IMR-90 (cell line): ENCODE measurements at regions not wholly inside any gene's neighbourhood (a gene's known extent, or its start where the extent isn't known, plus 50 kb on each side); places are given as distances from the start of the nearest gene placed in this dataset.

ENCODE experiments used
- ATAC-seq: fragments of 200-7000 bp; cut with Tn5 transposase; 2 replicates; pipeline ENCODE4 v1.9.1; 2020; ENCODE audit warnings: low read depth, mild to moderate bottlenecking, moderate library complexity
- BruUV-seq: library from RNA; stranded (reverse); fragments of 400-500 nt; replicated peaks from 2 replicates; lab custom pipeline; 2021; lab: Mats Ljungman, UMichigan
- CTCF ChIA-PET: fragments of 300-600 bp; formaldehyde crosslinking; extraction: SDS; loops from one replicate; lab custom pipeline; 2021; ENCODE audit warnings: antibody characterized with exemption; lab: Yijun Ruan, JAX
- POLR2A ChIA-PET: fragments of 300-600 bp; sonication (Branson Sonifier 250); formaldehyde crosslinking; loops from one replicate; lab custom pipeline; 2022; ENCODE audit warnings: antibody characterized with exemption; ENCODE audit not compliant: unreplicated experiment; lab: Charles Lee
- DNase-seq: peaks from one replicate; pipeline ENCODE4 v3.0.0; 2013
- H2AFZ ChIP-seq: replicated peaks from 2 replicates; pipeline ENCODE3; 2013; ENCODE audit warnings: low read length, mild to moderate bottlenecking; ENCODE audit not compliant: poor library complexity
- H2AK5ac ChIP-seq: 2 replicates; pipeline ENCODE4 v1.6.1; 2013; ENCODE audit warnings: low read depth, low read length, inconsistent platforms
- H2AK9ac ChIP-seq: replicated peaks from 2 replicates; pipeline ENCODE3; 2013; ENCODE audit warnings: mild to moderate bottlenecking, low read depth, low read length, moderate library complexity; ENCODE audit not compliant: poor library complexity
- H2BK120ac ChIP-seq: 2 replicates; pipeline ENCODE4 v1.6.1; 2013; ENCODE audit warnings: low read depth, low read length, inconsistent platforms
- H2BK15ac ChIP-seq: 3 replicates; pipeline ENCODE4 v1.6.1; 2013; ENCODE audit warnings: low read depth, low read length, inconsistent platforms
- H2BK20ac ChIP-seq: 2 replicates; pipeline ENCODE4 v1.6.1; 2013; ENCODE audit warnings: low read depth, mild to moderate bottlenecking, inconsistent platforms, low read length, moderate library complexity
- H2BK5ac ChIP-seq: 2 replicates; pipeline ENCODE4 v1.6.1; 2013; ENCODE audit warnings: mild to moderate bottlenecking, low read depth, low read length, inconsistent platforms; ENCODE audit not compliant: poor library complexity, severe bottlenecking
- H3K14ac ChIP-seq: replicated peaks from 2 replicates; pipeline ENCODE4 v1.6.1; 2013; ENCODE audit warnings: low read depth, low read length, inconsistent platforms
- H3K18ac ChIP-seq: 2 replicates; pipeline ENCODE4 v1.6.1; 2013; ENCODE audit warnings: low read depth, low read length, control low read depth
- H3K23ac ChIP-seq: 2 replicates; pipeline ENCODE4 v1.6.1; 2013; ENCODE audit warnings: low read depth, low read length, inconsistent platforms
- H3K27ac ChIP-seq: 2 replicates; pipeline ENCODE4 v1.5.1; 2013; ENCODE audit warnings: mild to moderate bottlenecking, control low read depth, low read length; ENCODE audit not compliant: insufficient read depth
- H3K27me3 ChIP-seq: 2 replicates; pipeline ENCODE4 v1.6.1; 2013; ENCODE audit warnings: low read length; ENCODE audit not compliant: control insufficient read depth, insufficient read depth
- H3K36me3 ChIP-seq: 2 replicates; pipeline ENCODE4 v1.6.1; 2013; ENCODE audit warnings: low read length, mixed read lengths; ENCODE audit not compliant: control insufficient read depth, insufficient read depth
- H3K4ac ChIP-seq: 2 replicates; pipeline ENCODE4 v1.6.1; 2013; ENCODE audit warnings: low read depth, low read length, inconsistent platforms
- H3K4me1 ChIP-seq: 2 replicates; pipeline ENCODE4 v1.6.1; 2013; ENCODE audit warnings: low read length, mixed read lengths; ENCODE audit not compliant: control insufficient read depth, insufficient read depth
- H3K4me2 ChIP-seq: 2 replicates; pipeline ENCODE4 v1.6.1; 2013; ENCODE audit warnings: low read depth, mild to moderate bottlenecking, control low read depth, low read length, moderate library complexity
- H3K4me3 ChIP-seq: 2 replicates; pipeline ENCODE4 v1.5.1; 2013; ENCODE audit warnings: low read depth, mild to moderate bottlenecking, control low read depth, low read length, moderate library complexity; ENCODE audit not compliant: insufficient read depth
- H3K56ac ChIP-seq: 2 replicates; pipeline ENCODE4 v1.6.1; 2013; ENCODE audit warnings: low read length, inconsistent platforms; ENCODE audit not compliant: insufficient read depth; ENCODE audit errors: extremely low read depth
- H3K79me1 ChIP-seq, 2 experiments: 2 replicates each; pipeline ENCODE4 v1.6.1; 2013; ENCODE audit warnings: low read length in 2 of 2, inconsistent platforms in 1 of 2, low read depth in 1 of 2
- H3K9ac ChIP-seq: 2 replicates; pipeline ENCODE4 v1.6.1; 2013; ENCODE audit warnings: low read depth, low read length, control low read depth
- H3K9me1 ChIP-seq: 2 replicates; pipeline ENCODE4 v1.6.1; 2013; ENCODE audit warnings: low read length, inconsistent platforms; ENCODE audit not compliant: insufficient read depth
- H3K9me3 ChIP-seq: 2 replicates; pipeline ENCODE4 v1.6.1; 2013; ENCODE audit warnings: low read length; ENCODE audit not compliant: control insufficient read depth, insufficient read depth
- H4K20me1 ChIP-seq: 2 replicates; pipeline ENCODE4 v1.6.1; 2013; ENCODE audit warnings: low read length, inconsistent platforms; ENCODE audit not compliant: insufficient read depth
- H4K5ac ChIP-seq: 2 replicates; pipeline ENCODE4 v1.6.1; 2013; ENCODE audit warnings: mild to moderate bottlenecking, low read depth, low read length, control low read depth
- H4K8ac ChIP-seq, 2 experiments: 2 replicates each; pipeline ENCODE4 v1.6.1; 2013; ENCODE audit warnings: low read depth in 2 of 2, low read length in 2 of 2, control low read depth in 1 of 2, inconsistent platforms in 1 of 2
- H4K91ac ChIP-seq: 2 replicates; pipeline ENCODE4 v1.6.1; 2013; ENCODE audit warnings: low read depth, low read length, inconsistent platforms; ENCODE audit not compliant: insufficient read depth
- CHD1 ChIP-seq: IDR thresholded peaks from 2 replicates; pipeline ENCODE4 v1.6.1; 2012; ENCODE audit warnings: low read depth, low read length, improper control_type of control experiment
- MAZ ChIP-seq: IDR thresholded peaks from 2 replicates; pipeline ENCODE4 v1.6.1; 2012; ENCODE audit warnings: low read depth, mild to moderate bottlenecking, low read length, improper control_type of control experiment, moderate library complexity, borderline replicate concordance
- MXI1 ChIP-seq: IDR thresholded peaks from 2 replicates; pipeline ENCODE4 v1.6.1; 2012; ENCODE audit warnings: low read depth, mild to moderate bottlenecking, low read length, moderate library complexity, borderline replicate concordance
- NFE2L2 ChIP-seq: fragments of 150-350 bp; IDR thresholded peaks from 2 replicates; pipeline ENCODE4 v1.6.1; 2016; ENCODE audit warnings: low read depth, mild to moderate bottlenecking, low read length
- RAD21 ChIP-seq: IDR thresholded peaks from 2 replicates; pipeline ENCODE4 v1.6.1; 2012; ENCODE audit warnings: low read length, improper control_type of control experiment
- RFX5 ChIP-seq: IDR thresholded peaks from 2 replicates; pipeline ENCODE4 v1.8.0; 2012; ENCODE audit warnings: low read depth, mild to moderate bottlenecking, low read length, moderate library complexity
- WGBS, 2 experiments: methylation state at CpG; one replicate each; pipeline versions ENCODE4 v1.1.5 to v1.1.7; 2013; ENCODE audit warnings: missing lambda C conversion rate in 2 of 2; ENCODE audit not compliant: insufficient read length in 1 of 2; ENCODE audit errors: extremely low coverage in 2 of 2; 5-methylcytosine and 5-hydroxymethylcytosine counted together
- dilution Hi-C: fragments of 300-500 bp; cut with HindIII; formaldehyde crosslinking; loops from one replicate; pipeline ENCODE4 v1.14.3; 2018; ENCODE audit warnings: low sequenced_read_pairs; ENCODE audit not compliant: unreplicated experiment
- in situ Hi-C: fragments of 300-500 bp; cut with MboI; formaldehyde crosslinking; loops from 3 replicates; pipeline ENCODE4 v1.14.3; 2019; ENCODE audit warnings: low sequenced_read_pairs, inconsistent platforms, mixed read lengths
- intact Hi-C: fragments of 100-400 bp; cut with micrococcal nuclease; formaldehyde crosslinking; loops from 2 replicates; pipeline ENCODE4 v1.10.0; 2022
- TF ChIP-seq, protein P1 (sequence below): conservative IDR thresholded peaks from 2 replicates; pipeline ENCODE4 v1.5.1; 2012; ENCODE audit warnings: mild to moderate bottlenecking, low read depth, low read length, improper control_type of control experiment
- TF ChIP-seq, protein P2 (sequence below): fragments of 150-350 bp; IDR thresholded peaks from 2 replicates; pipeline ENCODE4 v1.6.1; 2016; ENCODE audit warnings: low read depth, mild to moderate bottlenecking, low read length, moderate library complexity, borderline replicate concordance

DNA sequence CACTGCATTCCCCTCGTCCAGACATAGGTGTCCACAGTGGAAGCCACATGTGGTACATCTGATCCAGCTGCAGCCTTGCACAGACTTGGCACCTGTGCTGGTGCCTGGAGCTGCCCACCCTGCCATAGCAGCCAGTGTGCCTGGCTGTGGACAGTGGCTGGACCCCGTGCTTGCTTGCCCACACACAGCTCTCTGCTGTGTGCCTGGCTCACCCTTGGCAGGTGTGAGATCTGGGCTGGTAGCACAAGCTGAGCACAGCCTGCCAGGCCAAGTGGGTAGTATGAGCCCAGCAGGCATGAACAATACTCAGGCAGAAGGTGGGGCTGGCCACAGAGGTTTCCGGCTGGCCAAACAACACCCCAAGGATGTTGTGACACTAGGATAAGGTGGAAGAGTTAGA lies 614.4 kb downstream of the BCKDHB start:
- H3K27me3 ChIP-seq: no peaks in the 10 kb centered on the region
- 0 out of 2 replicates have a peak, but pooled peaks cover 4% of the 10 kb centered on the region for H3K9me3 ChIP-seq
- H3K9ac ChIP-seq: no peak overlapping the region
- no peak overlapping the region for H2BK120ac ChIP-seq
- in situ Hi-C loops: no loop called here
- H3K36me3 ChIP-seq: no peaks in the 10 kb centered on the region
- no peaks in the 10 kb centered on the region for H3K9me1 ChIP-seq
- no peak overlapping the region for H2AK5ac ChIP-seq
- no TSS peak for BruUV-seq
- H3K23ac ChIP-seq: no peak overlapping the region
- no peaks in the 10 kb centered on the region for H4K20me1 ChIP-seq
- H3K14ac ChIP-seq: no peak overlapping the region
- H3K4me3 ChIP-seq: no peak overlapping the region
- no peak overlapping the region for H2AK9ac ChIP-seq
- no peak for DNase-seq
- intact Hi-C loops: no loop called here
- H2BK5ac ChIP-seq: no peak overlapping the region
- H2BK20ac ChIP-seq: no peak overlapping the region
- no peaks in the 10 kb centered on the region for H3K79me1 ChIP-seq
- no peak overlapping the region for H3K4ac ChIP-seq
- dilution Hi-C loops: no loop called here
- whole genome bisulfite sequencing, 2 experiments: 80% methylated on average over 1 of the region's 3 CpGs; no CpG with 5 or more reads in 1 of the 2 experiments
- no peak overlapping the region for H3K56ac ChIP-seq
- peaks cover 2% of the 10 kb centered on the region; the same call in 1 of the 2 replicates for H3K4me1 ChIP-seq
- ChIA-PET CTCF (no interaction called here), POLR2A (no interaction called here)
- H2BK15ac ChIP-seq: no peak overlapping the region
- no peak overlapping the region for H3K4me2 ChIP-seq
- no peak for ATAC-seq
- H3K27ac ChIP-seq: no peak overlapping the region
- H4K5ac ChIP-seq: no peak overlapping the region
- TF ChIP-seq RFX5 (no peak), CHD1 (no peak), NFE2L2 (no peak), MAZ (no peak), MXI1 (no peak), RAD21 (no peak)
- TF ChIP-seq, protein P1, sequence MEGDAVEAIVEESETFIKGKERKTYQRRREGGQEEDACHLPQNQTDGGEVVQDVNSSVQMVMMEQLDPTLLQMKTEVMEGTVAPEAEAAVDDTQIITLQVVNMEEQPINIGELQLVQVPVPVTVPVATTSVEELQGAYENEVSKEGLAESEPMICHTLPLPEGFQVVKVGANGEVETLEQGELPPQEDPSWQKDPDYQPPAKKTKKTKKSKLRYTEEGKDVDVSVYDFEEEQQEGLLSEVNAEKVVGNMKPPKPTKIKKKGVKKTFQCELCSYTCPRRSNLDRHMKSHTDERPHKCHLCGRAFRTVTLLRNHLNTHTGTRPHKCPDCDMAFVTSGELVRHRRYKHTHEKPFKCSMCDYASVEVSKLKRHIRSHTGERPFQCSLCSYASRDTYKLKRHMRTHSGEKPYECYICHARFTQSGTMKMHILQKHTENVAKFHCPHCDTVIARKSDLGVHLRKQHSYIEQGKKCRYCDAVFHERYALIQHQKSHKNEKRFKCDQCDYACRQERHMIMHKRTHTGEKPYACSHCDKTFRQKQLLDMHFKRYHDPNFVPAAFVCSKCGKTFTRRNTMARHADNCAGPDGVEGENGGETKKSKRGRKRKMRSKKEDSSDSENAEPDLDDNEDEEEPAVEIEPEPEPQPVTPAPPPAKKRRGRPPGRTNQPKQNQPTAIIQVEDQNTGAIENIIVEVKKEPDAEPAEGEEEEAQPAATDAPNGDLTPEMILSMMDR: no peak
- TF ChIP-seq, protein P2, sequence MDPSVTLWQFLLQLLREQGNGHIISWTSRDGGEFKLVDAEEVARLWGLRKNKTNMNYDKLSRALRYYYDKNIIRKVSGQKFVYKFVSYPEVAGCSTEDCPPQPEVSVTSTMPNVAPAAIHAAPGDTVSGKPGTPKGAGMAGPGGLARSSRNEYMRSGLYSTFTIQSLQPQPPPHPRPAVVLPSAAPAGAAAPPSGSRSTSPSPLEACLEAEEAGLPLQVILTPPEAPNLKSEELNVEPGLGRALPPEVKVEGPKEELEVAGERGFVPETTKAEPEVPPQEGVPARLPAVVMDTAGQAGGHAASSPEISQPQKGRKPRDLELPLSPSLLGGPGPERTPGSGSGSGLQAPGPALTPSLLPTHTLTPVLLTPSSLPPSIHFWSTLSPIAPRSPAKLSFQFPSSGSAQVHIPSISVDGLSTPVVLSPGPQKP: no peak
- H4K8ac ChIP-seq: no peak overlapping the region
- peak overlapping the region; percentile 43 for H2AFZ ChIP-seq
- no peak overlapping the region for H3K18ac ChIP-seq
- H4K91ac ChIP-seq: no peak overlapping the region
